ENCODE measurements at regions not wholly inside any gene's neighbourhood (a gene's known extent, or its start where the extent isn't known, plus 50 kb on each side); places are given as distances from the start of the nearest gene placed in this dataset.
"Not testable (repeated sequence)": the region's sequence is repeated elsewhere in the genome, so short reads cannot be mapped to it uniquely, and the experiment has no call there.

DNA sequence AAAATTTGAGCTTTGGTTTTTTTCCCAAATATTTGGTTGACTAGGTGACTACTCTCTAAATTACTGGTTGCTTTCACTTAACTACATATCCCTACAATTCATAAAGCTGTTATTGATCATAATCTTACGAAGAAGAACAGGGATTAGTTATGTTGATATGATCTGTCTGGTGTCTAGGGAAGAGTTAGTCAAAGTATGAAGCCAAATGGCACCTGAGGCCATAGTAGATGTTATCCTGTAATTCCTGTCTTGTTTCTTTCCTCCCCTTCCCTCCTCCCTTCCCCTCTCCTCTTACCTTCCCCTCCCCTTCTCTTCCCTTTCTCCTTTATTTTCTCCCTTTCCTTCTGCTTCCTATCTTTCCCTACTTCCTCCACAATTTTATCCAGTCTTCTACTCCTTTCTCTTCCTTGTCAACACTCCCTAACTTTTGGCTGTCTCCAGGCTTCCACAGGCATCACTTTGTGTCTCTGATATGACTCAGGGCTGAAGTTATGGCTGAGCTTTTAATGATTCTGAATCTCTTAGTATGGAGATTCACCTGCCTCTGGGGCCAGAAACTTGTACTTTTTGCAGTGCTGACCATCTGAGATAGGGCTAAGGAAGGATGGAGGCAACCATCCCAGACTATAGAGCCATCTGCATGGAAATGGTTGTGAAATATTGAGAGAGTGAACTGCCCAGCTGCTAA is 149.9 kb upstream of the TCF4 start:
- no peaks in the 10 kb centered on the region for H3K9me3 Mint-ChIP-seq
- H3K27me3 Mint-ChIP-seq: no peaks in the 10 kb centered on the region
- no peak overlapping the region for H3K4me3 Mint-ChIP-seq
- no peak for DNase-seq (ENCODE audit: low spot score in 2 of 2)
- no peaks in the 10 kb centered on the region for H3K36me3 Mint-ChIP-seq
- H3K4me1 Mint-ChIP-seq: no peaks in the 10 kb centered on the region
- H3K27ac Mint-ChIP-seq: no peak overlapping the region
- ATAC-seq (ENCODE audit: low read depth): no peak

DNA sequence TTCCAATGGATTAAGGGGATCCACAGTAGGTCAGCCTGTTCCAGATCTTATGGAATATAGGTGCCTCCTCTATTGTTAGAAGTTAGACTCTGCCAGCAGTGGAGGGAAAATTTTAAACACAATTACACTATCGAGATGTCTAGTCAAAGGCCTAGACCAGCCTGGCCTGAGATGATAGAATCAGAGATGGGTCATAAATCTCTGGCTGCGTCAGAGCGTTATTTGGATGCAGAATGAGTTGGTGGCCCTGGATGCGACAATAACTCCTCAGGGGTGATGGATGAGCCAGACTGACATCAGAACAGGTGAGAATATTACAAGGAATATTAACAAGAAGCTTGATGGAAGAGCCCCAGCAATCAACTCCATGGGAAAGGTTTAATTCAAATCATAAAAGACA is 149.3 kb upstream of the TCF4 start:
- H3K4me1 Mint-ChIP-seq: no peaks in the 10 kb centered on the region
- no peak overlapping the region for H3K4me3 Mint-ChIP-seq
- no peaks in the 10 kb centered on the region for H3K9me3 Mint-ChIP-seq
- no peaks in the 10 kb centered on the region for H3K27me3 Mint-ChIP-seq
- ATAC-seq (ENCODE audit: low read depth) (no peak), DNase-seq (ENCODE audit: low spot score in 2 of 2) (no peak)
- no peaks in the 10 kb centered on the region for H3K36me3 Mint-ChIP-seq
- no peak overlapping the region for H3K27ac Mint-ChIP-seq

DNA sequence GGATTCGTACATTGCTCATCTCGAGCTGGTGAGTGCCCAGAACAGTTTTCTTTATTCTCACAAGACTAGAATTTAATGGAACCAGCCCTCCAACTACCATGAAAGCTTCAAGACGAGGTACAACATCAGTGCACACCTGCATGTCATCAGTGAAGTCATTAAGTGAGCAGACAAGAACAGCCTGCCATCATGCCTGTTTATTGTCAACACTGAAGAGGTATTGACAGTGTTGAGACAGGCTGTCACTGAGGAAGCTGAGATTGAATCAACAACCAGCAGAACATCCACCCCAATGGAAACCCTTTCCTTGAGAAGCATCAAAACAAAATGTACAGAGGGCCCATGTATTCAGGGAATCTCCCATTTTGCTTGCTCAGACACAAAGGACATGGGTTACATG is 148.0 kb upstream of the TCF4 start:
- Mint-ChIP-seq H3K4me3 (no peak overlapping the region), H3K36me3 (no peaks in the 10 kb centered on the region), H3K4me1 (no peaks in the 10 kb centered on the region), H3K9me3 (no peaks in the 10 kb centered on the region), H3K27ac (no peak overlapping the region), H3K27me3 (peaks cover 2% of the 10 kb centered on the region)
- no peak for ATAC-seq (ENCODE audit: low read depth)
- DNase-seq (ENCODE audit: low spot score in 2 of 2): no peak

DNA sequence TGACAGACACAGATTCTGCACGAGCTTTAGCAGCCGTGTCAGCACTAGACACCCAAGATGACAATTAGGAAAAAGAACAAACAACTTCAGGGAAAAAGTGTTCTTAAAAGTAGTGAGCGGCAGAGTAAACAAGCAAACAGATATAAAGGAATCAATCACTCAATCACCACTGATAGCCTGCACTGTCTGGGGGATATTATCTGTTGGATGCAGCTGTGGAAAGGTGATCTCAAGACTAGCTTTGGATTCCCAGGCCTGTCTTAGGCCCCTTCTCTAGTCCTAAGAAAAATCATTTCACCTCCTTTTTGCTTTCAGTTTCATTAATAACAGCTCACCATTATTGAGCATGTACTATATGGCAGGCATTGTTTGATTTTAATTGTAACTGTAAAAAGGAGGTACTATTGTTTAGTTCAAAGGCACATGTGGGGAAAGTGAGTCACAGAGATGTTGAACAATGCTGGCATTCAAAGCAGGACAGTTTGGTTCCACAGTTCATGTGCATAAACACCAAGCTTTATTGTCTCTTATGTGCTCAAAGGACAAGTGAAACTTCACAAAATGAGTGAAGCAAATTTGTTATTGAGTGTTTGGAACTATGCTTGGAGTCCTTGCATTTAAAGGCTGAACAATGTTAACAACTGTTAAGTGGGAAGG is 147.3 kb upstream of the TCF4 start:
- no peaks in the 10 kb centered on the region for H3K36me3 Mint-ChIP-seq
- H3K9me3 Mint-ChIP-seq: no peaks in the 10 kb centered on the region
- DNase-seq (ENCODE audit: low spot score in 2 of 2): no peak
- H3K27me3 Mint-ChIP-seq: peaks cover 2% of the 10 kb centered on the region
- no peaks in the 10 kb centered on the region for H3K4me1 Mint-ChIP-seq
- no peak for ATAC-seq (ENCODE audit: low read depth)
- H3K4me3 Mint-ChIP-seq: no peak overlapping the region
- H3K27ac Mint-ChIP-seq: no peak overlapping the region

DNA sequence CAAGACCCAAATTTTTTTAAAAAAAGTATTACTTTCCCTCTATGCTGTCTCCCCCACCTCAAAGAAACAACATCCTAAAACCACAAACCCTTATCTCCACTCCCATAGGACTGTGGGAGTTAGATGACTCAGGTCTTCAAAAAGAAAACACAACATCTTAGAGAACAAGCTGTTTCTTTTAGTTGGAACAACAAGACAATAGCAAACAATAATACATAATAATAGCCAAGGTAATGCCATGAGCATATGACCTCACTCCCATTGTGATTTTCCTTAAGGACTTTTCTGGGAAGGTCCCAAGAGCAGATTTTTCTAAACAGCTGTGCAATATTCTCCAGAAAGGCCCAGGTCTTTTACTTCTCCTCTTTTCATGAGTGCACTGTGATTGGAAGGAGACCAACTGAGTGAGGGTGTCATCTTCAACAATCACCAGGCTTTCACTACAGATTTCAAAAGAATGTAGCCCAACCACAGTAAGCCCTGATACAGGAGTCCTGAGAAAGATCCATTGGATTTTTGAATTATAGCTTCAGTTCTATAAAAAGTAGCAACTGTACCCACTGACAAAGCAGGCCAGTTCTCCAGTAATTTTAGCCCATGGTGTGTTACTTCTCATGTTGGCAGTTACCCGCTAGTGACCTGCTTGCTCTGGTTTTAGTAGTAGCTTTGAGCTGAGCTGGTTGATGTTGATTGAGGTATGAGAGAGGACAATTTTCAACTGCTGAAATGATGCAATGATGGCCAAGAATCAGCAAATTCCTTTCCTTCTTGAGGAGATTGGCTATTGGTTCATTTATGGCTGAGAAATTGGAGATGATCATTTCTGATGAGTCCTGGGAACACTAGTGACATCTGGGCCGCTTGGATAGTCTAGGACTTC is 144.5 kb upstream of the TCF4 start:
- H3K9me3 Mint-ChIP-seq: no peaks in the 10 kb centered on the region
- no peak overlapping the region for H3K27ac Mint-ChIP-seq
- no peak for DNase-seq (ENCODE audit: low spot score in 2 of 2)
- ATAC-seq (ENCODE audit: low read depth): no peak
- no peaks in the 10 kb centered on the region for H3K36me3 Mint-ChIP-seq
- no peak overlapping the region for H3K4me3 Mint-ChIP-seq
- H3K4me1 Mint-ChIP-seq: no peaks in the 10 kb centered on the region
- peaks cover 2% of the 10 kb centered on the region for H3K27me3 Mint-ChIP-seq

DNA sequence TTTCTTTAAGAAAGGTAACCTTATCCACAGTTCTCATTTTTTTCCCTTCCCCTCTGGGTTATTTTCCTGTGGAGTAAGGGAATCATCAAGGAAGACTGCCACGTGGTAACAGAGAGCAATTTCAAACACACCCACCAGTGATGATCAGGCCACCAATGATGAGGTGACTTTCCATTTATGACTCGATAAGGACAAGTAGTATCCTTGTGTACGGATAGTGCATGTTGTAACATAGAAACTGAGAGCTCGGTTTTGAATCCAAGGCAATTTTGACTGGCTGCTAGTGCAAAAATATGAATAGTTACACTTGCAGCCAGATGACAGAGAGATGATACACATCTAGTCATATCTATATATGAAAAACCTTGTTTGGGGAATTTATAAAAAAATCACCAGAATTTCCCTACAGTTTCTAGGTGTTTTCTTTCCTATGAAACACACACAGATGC is 143.6 kb upstream of the TCF4 start:
- Mint-ChIP-seq H3K27me3 (peaks cover 2% of the 10 kb centered on the region), H3K27ac (no peak overlapping the region), H3K4me3 (no peak overlapping the region), H3K4me1 (no peaks in the 10 kb centered on the region), H3K9me3 (no peaks in the 10 kb centered on the region), H3K36me3 (no peaks in the 10 kb centered on the region)
- no peak for ATAC-seq (ENCODE audit: low read depth)
- no peak for DNase-seq (ENCODE audit: low spot score in 2 of 2)

DNA sequence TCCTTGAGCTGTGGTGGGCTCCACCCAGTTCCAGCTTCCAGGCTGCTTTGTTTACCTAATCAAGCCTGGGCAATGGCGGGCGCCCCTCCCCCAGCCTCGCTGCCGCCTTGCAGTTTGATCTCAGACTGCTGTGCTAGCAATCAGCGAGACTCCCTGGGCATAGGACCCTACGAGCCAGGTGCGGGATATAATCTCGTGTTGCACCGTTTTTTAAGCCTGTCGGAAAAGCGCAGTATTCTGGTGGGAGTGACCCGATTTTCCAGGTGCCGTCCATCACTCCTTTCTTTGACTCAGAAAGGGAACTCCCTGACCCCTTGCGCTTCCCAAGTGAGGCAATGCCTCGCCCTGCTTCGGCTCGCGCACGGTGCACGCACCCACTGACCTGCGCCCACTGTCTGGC is 133.0 kb upstream of the TCF4 start:
- not testable (repeated sequence) for H3K27me3 Mint-ChIP-seq; H3K27ac Mint-ChIP-seq; H3K36me3 Mint-ChIP-seq; H3K4me3 Mint-ChIP-seq; H3K9me3 Mint-ChIP-seq; ATAC-seq (ENCODE audit: low read depth); DNase-seq (ENCODE audit: low spot score in 2 of 2); H3K4me1 Mint-ChIP-seq

DNA sequence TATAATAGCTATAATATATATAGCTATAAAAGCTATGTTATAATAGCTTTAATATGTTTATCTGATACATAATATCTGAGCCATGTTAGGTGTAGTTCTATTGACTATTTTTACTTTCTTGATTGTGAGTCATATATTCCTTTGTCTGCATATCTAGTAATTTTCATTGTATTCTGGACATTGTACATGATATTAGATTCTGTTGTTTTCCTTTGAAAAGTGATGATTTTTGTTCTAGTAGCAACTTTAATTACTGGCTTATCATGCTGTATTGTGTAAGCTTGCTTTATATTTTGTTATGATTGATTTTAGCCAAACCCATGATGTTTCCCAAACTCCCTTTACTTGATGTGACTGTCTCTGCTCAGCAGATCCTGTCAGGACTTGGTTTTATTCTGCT is 125.7 kb upstream of the TCF4 start:
- no peak for DNase-seq (ENCODE audit: low spot score in 2 of 2)
- Mint-ChIP-seq H3K4me3 (no peak overlapping the region), H3K27ac (no peak overlapping the region), H3K27me3 (peaks cover 1% of the 10 kb centered on the region), H3K4me1 (no peaks in the 10 kb centered on the region), H3K36me3 (peaks cover 4% of the 10 kb centered on the region), H3K9me3 (peaks cover 20% of the 10 kb centered on the region)
- no peak for ATAC-seq (ENCODE audit: low read depth)

DNA sequence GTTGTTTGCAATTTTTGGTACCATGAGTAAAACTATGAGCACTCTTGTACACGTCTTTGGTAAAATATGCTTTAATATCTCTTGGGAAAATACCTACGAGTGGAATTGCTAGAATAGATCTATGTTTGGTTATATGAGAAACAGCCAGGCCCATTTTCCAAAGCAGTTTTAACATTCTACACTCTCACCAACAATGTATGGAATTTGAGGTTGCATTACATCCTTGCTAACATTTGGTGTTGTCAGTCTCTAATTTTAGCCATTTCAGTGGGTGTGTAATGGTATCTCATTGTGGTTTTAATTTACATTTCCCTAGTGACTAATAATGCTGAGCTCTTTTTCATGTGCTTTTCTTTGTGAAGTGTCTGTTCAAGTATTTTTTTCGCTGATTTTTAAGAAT is 118.9 kb upstream of the TCF4 start:
- ATAC-seq (ENCODE audit: low read depth): no peak
- Mint-ChIP-seq H3K4me3 (no peak overlapping the region), H3K36me3 (peaks cover 2% of the 10 kb centered on the region), H3K9me3 (peaks cover 8% of the 10 kb centered on the region), H3K4me1 (no peaks in the 10 kb centered on the region), H3K27me3 (peaks cover 1% of the 10 kb centered on the region), H3K27ac (no peak overlapping the region)
- no peak for DNase-seq (ENCODE audit: low spot score in 2 of 2)

DNA sequence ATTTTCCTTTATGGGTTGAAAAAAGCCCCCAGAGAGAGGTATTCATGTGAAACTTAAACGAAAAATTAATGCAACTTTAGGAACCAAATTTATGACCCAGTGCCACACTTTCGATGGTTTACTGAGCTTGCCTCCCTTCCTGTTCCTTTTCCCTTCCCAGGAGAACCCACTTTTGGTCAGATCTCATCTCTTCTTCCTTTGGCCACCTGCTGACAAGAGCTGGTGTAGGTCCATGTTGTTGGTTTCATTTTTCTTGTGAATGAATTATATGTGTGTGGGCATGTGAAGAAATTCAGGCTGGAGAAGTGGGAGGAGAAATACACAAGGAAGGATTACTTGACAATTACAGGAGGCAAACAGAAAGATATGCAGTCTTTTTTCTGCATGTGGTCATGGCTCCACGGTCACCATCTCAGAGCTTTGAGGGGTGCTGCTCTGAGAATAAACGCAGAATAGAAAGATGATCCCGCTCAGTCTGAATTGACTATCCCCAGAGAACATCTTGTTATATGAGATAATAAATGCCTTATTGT is 111.3 kb upstream of the TCF4 start:
- no peaks in the 10 kb centered on the region for H3K9me3 Mint-ChIP-seq
- DNase-seq (ENCODE audit: low spot score in 2 of 2): no peak
- no peak for ATAC-seq (ENCODE audit: low read depth)
- no peak overlapping the region for H3K4me3 Mint-ChIP-seq
- peaks cover 2% of the 10 kb centered on the region for H3K36me3 Mint-ChIP-seq
- H3K27me3 Mint-ChIP-seq: no peaks in the 10 kb centered on the region
- H3K27ac Mint-ChIP-seq: no peak overlapping the region
- peaks cover 3% of the 10 kb centered on the region for H3K4me1 Mint-ChIP-seq

DNA sequence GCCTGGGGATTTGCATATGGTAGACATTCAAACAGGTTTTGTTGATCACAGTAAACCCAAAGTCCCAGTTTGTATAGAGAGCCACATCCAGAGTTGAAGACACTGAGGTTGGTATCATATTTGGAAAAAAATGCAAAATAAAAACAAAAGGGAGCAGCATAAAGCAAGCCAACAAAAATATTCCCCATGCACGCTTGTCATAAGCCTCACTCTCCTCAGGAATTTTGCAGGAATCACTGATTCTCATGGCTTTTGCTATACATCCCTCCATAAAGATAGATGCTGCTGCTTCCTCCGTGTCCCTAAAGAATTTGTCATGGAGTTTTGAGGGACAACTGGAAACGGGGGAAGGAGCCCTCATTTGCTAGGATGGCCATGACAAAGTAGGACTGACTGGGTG is 108.8 kb upstream of the TCF4 start:
- ATAC-seq (ENCODE audit: low read depth) (no peak), DNase-seq (ENCODE audit: low spot score in 2 of 2) (no peak)
- no peak overlapping the region for H3K27ac Mint-ChIP-seq
- no peaks in the 10 kb centered on the region for H3K36me3 Mint-ChIP-seq
- H3K4me1 Mint-ChIP-seq: peaks cover 3% of the 10 kb centered on the region
- peaks cover 1% of the 10 kb centered on the region for H3K27me3 Mint-ChIP-seq
- no peak overlapping the region for H3K4me3 Mint-ChIP-seq
- no peaks in the 10 kb centered on the region for H3K9me3 Mint-ChIP-seq

DNA sequence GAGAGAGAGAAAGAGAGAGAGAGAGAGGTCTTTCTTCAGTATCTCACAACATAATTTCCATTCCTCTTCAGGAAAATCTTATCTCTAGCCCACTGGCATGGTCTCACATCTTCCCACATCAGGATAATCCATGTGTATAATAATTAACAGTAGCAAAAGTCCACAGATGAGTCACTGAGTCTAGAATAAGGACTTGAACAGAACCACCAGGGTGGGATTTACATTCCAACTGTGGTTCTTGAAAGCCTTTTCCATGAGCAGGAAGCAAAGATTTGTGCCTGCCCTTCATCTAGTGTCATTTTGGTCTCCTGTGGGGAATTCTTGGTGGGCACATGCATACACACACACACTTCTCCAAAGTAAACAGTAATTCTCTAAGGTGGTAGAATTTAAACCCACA is 107.1 kb upstream of the TCF4 start:
- H3K4me1 Mint-ChIP-seq: peaks cover 3% of the 10 kb centered on the region
- H3K36me3 Mint-ChIP-seq: no peaks in the 10 kb centered on the region
- H3K27me3 Mint-ChIP-seq: peaks cover 2% of the 10 kb centered on the region
- H3K4me3 Mint-ChIP-seq: no peak overlapping the region
- ATAC-seq (ENCODE audit: low read depth) (no peak), DNase-seq (ENCODE audit: low spot score in 2 of 2) (no peak)
- no peaks in the 10 kb centered on the region for H3K9me3 Mint-ChIP-seq
- H3K27ac Mint-ChIP-seq: no peak overlapping the region

DNA sequence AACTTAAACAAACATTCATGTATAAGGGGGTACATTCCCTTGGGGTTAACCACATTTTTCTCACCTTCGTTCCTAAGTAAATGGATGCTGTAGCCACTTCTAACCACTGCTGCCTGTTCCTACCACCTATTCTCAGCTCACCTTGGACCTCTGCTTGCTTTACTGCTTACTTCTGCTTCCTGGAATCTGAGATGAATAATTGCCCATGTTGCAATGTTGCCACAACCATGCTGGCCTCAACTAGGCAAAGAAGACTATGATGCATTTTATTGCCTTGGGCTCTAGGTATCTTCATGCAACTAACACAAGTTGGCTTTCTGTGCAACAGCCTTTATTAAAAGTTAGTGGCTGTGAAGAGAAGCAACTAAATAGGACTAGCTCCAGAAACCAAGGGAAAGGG is 106.3 kb upstream of the TCF4 start:
- H3K4me1 Mint-ChIP-seq: peaks cover 1% of the 10 kb centered on the region
- DNase-seq (ENCODE audit: low spot score in 2 of 2) (no peak), ATAC-seq (ENCODE audit: low read depth) (no peak)
- peaks cover 2% of the 10 kb centered on the region for H3K27me3 Mint-ChIP-seq
- no peak overlapping the region for H3K4me3 Mint-ChIP-seq
- no peak overlapping the region for H3K27ac Mint-ChIP-seq
- H3K9me3 Mint-ChIP-seq: no peaks in the 10 kb centered on the region
- no peaks in the 10 kb centered on the region for H3K36me3 Mint-ChIP-seq

DNA sequence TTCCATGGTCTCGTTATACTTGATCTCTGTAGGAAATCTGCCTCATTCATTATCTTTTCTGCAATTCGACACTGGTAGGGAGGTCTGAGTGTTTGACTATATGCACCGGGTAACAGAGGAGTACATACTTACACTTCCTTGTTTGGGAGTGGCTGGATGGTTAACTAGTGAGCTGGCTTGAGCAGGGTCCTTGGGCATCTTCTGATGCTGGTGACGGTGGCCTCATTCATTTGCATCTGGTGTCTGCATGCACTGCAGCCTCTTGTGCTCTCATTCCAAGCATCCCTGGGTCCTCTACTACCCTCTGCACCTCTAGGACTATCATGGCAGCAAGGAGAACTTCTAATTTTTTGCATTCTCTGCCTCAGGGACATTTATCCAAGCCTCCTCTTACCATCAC is 100.0 kb upstream of the TCF4 start:
- ATAC-seq (ENCODE audit: low read depth) (no peak), DNase-seq (ENCODE audit: low spot score in 2 of 2) (no peak)
- peaks cover 4% of the 10 kb centered on the region for H3K27me3 Mint-ChIP-seq
- H3K4me1 Mint-ChIP-seq: no peaks in the 10 kb centered on the region
- no peak overlapping the region for H3K4me3 Mint-ChIP-seq
- H3K36me3 Mint-ChIP-seq: no peaks in the 10 kb centered on the region
- H3K9me3 Mint-ChIP-seq: no peaks in the 10 kb centered on the region
- H3K27ac Mint-ChIP-seq: no peak overlapping the region

All from memory B cell (primary cell).